HS-27A (cell line): ENCODE measurements at regions not wholly inside any gene's neighbourhood (a gene's known extent, or its start where the extent isn't known, plus 50 kb on each side); places are given as distances from the start of the nearest gene placed in this dataset.
A peak's percentile ranks its signal among the peaks of the same experiment; 100 is the strongest.

Experiments used
- DNase-seq: peaks from one replicate; pipeline ENCODE4 v3.0.0-alpha.2; 2012; ENCODE audit warnings: low read depth, missing footprints

GRCh38 chr18:45168866-45169600, 446.2 kb upstream of the SLC14A2 start:
- no peak for DNase-seq

GRCh38 chr18:45169610-45170009, 445.7 kb upstream of the SLC14A2 start:
- DNase-seq = peak; percentile 72

- no peak for DNase-seq
These were observed 443.5 kb upstream of the SLC14A2 start for GRCh38 chr18:45171679-45172191.

GRCh38 chr18:45173327-45173726, 441.9 kb upstream of the SLC14A2 start:
- no peak for DNase-seq

GRCh38 chr18:45173799-45174519, 441.3 kb upstream of the SLC14A2 start:
- DNase-seq = no peak

GRCh38 chr18:45174629-45175136, 440.6 kb upstream of the SLC14A2 start:
- DNase-seq = no peak

- DNase-seq = no peak
These were observed 439.8 kb upstream of the SLC14A2 start for GRCh38 chr18:45175511-45175910.

- DNase-seq = no peak
These were observed 428.4 kb upstream of the SLC14A2 start for GRCh38 chr18:45186832-45187231.

GRCh38 chr18:45191795-45192194, 423.5 kb upstream of the SLC14A2 start:
- no peak for DNase-seq

- no peak for DNase-seq
These were observed 417.7 kb upstream of the SLC14A2 start for GRCh38 chr18:45197526-45197970.

GRCh38 chr18:45198526-45198925, 416.8 kb upstream of the SLC14A2 start:
- no peak for DNase-seq

- no peak for DNase-seq
These were observed 414.2 kb upstream of the SLC14A2 start for GRCh38 chr18:45201029-45201428.

- no peak for DNase-seq
These were observed 413.8 kb upstream of the SLC14A2 start for GRCh38 chr18:45201489-45201888.

- DNase-seq = no peak
These were observed 413.2 kb upstream of the SLC14A2 start for GRCh38 chr18:45202061-45202460.

GRCh38 chr18:45203677-45204076, 411.6 kb upstream of the SLC14A2 start:
- no peak for DNase-seq

GRCh38 chr18:45207328-45207727, 407.9 kb upstream of the SLC14A2 start:
- no peak for DNase-seq

GRCh38 chr18:45208164-45208563, 407.1 kb upstream of the SLC14A2 start:
- DNase-seq = no peak

GRCh38 chr18:45212181-45213039, 402.9 kb upstream of the SLC14A2 start:
- DNase-seq = peak; percentile 49

- no peak for DNase-seq
These were observed 402.3 kb upstream of the SLC14A2 start for GRCh38 chr18:45213040-45213333.

GRCh38 chr18:45218436-45218835, 396.8 kb upstream of the SLC14A2 start:
- no peak for DNase-seq

GRCh38 chr18:45221363-45221762, 393.9 kb upstream of the SLC14A2 start:
- DNase-seq = peak; percentile 27

- no peak for DNase-seq
These were observed 393.1 kb upstream of the SLC14A2 start for GRCh38 chr18:45222180-45222579.
